COLO829 (cell line): ENCODE measurements at regions not wholly inside any gene's neighbourhood (a gene's known extent, or its start where the extent isn't known, plus 50 kb on each side); places are given as distances from the start of the nearest gene placed in this dataset.

Source experiments
- DNase-seq: peaks from one replicate; pipeline ENCODE4 v3.0.0; 2012; ENCODE audit warnings: low spot score

DNA sequence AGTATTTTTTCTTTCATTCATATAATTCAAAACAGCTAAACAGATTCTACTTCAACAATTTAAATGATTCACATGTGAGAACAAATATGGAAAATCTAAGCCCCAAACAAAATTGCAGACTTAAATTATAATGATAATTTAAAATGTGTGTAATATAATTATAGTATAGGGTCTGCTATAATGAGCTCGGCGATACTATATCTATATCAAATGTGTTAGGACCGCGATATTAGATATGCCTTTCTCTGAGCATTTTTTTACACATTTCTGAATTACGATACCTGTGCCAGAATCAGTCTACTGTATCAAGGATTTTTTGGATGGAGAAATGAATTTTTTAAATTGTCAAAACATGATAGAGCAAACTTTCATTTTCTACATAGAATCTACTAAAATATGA lies 808.8 kb upstream of the POU3F3 start:
- no peak for DNase-seq

DNA sequence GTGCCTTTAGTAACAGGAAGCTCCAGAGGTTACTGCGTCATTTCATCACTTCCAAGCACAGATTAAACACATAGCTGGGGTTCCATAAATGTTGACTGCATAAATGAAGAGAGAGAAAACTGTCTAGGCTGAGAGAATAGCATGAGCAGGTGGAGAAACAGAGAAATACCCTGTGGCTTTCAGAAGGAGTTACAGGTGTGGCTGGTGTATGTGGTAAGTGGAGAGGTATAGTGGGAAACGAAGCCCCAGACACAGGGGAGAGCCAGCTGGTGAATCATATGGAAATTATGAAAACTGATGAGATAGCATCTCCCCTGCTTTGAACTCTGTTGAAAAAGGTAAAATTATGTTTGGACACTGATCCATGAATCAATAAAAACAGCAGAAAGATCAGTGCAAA lies 807.4 kb upstream of the POU3F3 start:
- DNase-seq, result no peak

DNA sequence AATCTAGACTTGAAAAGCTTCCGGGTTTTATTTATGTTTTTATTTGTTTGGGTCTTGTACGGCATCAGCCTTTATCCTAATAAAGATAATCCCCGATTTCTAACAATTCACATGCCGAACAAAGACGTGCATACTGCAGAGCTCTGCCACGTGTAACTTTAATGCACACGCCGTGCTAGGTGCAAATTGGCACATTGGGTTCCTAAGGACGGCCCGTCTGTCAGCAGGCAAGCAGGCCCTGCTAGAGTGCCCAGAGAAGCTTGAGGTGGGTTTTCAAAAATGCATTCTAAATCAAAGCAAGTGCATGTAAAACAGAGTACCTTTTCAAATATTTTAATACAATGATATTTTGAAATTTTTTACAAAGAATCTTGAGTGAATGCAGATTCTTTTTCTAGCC lies 806.4 kb upstream of the POU3F3 start:
- DNase-seq, result no peak

DNA sequence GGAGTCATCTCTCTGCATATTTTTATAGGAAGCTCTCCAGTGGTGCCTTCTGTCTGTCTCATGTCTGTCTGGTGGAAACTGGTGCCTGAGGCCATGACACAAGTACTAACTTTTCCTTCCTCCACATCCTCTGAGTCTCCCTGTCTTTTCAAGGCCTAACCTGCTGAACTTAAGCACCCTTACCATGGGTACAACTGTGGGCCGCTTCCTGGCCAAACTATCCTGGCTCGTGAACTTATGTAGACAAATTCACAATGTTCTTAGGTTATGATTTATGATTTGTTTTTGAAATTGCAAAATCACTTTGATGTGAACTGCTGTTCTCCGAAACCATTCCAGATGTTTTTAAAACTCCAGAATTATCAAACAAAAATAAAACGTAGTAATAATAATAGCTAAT lies 804.5 kb upstream of the POU3F3 start:
- no peak for DNase-seq

DNA sequence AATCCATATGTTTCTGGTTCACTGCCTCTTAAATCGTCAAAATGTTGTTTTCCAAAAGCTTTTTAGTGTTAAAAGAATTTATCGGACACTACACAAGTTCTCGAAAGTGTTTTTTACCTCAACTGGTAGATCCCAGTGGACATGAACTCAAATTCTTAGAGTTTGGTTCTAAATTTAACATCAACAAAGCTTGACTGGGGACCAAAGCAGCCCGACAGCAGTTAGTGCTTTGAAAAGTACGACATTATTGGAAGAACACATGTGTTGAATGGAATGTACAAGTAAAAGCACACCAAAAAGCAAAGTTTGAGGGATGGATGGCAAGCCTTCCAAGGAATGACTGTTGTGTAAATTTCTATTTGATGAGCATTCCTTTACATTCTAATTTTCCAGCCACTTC lies 803.9 kb upstream of the POU3F3 start:
- DNase-seq, result no peak

DNA sequence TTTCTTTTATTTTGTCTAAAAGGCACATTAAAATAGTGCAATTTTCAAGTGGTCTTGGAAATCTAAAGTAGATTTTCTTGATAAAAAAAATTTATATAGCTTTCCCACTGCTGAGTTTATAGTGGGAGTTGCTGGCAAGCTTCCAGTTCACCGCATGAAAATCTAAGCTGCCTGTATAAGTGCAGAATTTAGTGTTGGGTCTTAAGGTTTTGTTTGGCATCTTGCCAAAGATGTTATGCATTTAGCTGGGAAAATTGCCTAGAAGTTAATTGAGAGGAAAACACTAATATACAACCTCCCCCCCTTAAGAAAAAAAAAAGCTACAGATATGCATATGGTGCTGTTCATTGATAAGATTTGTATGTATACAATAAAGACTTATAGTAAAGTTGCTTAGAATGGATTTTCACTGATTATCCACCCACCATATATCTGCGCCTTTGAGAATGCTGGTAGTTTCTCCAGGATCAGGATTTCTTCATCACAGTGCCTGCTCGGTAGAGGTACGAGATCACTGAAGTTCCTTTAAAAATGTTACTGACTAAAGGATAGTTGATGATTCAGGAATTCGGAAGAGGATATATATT lies 803.2 kb upstream of the POU3F3 start:
- DNase-seq, result no peak

DNA sequence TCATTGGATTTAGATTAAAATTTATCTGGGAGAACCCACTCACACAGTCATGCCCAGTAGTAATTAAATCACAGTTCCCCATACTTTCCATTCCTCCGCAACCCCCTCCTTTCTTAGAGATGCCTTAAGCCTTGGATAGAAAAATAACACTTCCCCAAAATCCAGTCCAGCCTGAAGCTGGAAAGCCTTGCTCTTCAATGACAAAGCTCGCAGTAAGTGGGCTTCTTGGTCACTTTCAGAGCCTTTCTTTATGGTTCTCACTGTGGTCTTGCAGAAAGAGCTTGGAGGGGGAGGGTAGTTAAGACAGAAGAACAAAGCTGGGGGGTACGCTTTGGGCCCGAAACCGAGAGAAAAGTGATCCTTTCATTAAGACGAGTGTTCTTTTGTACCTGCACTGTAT lies 802.1 kb upstream of the POU3F3 start:
- no peak for DNase-seq

DNA sequence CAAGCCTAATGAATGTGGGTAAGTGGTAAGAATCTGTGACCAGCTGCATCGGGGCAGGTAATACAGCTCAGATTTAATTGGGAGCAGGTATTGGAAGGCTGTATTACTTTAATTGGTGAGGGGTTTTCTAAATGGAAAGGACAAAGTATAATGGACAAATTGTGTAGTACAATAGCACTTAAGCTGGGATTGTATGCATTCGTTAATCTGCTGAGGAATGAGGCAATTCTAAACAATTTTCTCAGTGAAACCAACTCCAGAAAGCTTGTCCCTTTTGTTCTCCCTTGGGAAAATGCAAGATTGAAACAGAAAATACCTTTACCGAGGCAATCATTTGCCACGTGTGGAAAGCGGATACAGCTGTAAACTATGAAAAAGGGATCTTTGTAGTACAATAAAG lies 801.6 kb upstream of the POU3F3 start:
- DNase-seq, result no peak

DNA sequence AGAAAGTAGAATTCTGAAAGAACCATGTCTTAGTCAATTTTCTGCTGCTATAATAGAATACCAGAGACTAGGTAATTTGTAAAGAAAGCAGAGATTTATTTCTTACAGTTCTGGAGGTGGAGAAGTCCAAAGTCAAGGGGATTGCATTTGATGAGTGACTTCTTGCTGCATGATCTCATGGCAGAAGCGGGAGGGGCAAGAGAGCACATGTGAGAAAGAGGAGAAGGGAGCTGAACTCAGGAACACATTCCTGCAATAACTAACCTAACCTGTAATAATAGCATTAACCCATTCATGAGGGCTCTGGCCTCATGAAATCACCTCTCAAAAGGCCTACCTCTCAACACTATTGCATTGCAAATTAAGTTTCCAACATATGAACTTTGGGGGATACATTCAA lies 797.5 kb upstream of the POU3F3 start:
- DNase-seq, result no peak

DNA sequence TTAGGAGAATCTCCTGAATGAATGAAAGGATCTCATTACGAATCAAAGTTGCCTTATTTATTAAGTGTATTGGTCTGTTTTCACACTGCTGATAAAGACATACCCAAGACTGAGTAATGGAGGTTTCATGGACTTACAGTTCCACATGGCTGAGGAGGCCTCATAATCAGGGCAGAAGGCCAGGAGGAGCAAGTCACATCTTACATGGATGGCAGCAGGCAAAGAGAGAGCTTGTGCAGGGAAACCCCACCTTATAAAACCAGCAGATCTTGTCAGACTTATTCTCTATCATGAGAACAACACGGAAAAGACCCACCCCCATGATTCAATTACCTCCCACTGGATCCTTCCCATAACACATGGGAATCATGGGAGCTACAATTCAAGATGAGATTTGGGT lies 785.2 kb upstream of the POU3F3 start:
- DNase-seq, result no peak

DNA sequence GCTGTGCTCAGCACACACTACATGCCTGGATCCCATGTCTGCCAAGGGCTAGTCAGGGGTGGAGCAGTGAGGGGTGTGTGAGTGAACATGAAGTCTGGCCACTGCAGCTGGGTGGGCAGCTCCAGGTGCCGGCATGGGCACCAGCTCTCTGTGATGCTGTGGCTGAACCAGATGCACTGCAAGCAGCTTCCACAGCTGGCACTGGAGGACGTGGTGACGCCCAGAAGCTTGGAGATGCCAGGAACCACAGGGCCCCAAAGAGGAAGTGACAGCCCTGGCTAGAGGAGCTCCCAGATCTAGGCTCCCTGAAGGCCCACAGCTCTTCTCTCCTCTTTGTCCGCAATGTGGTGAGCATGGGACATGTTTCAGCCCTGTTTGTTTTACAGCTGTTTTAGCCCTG lies 776.3 kb upstream of the POU3F3 start:
- DNase-seq, result no peak

DNA sequence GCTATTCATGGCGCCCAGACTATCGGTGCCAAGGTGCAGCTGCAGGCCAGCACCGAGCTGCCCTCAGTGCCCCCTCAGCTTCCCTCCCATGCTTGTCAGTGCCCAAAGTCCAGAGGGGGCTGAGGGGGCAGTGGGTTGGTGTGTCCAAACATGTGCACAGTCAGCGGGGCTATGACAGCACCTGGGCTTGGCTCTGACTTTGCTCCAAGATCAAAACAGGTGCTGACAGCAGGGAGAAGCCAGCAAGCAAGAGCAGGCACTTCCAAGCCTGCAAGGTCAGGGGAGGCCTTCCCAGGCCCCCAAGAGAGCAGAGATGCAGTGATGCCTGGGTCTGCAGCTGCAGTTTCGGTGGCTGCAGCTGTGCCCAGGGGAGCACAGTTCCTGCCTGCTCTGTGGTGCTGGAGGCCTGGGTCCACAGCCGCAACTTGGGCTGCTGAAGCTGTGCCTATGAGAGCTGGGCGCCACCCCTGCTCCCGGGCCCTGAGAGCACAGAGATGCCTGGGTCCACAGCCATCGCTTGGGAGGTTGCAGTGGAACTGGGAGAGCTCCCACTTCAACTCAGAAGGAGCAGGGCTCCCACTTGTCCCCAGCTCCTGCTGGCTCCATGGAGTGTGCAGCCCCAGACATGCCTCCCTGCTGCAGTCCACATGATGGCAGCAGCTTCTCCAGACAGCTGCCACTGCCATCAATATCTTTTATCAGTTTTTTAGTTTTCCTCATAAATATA lies 775.3 kb upstream of the POU3F3 start:
- no peak for DNase-seq

DNA sequence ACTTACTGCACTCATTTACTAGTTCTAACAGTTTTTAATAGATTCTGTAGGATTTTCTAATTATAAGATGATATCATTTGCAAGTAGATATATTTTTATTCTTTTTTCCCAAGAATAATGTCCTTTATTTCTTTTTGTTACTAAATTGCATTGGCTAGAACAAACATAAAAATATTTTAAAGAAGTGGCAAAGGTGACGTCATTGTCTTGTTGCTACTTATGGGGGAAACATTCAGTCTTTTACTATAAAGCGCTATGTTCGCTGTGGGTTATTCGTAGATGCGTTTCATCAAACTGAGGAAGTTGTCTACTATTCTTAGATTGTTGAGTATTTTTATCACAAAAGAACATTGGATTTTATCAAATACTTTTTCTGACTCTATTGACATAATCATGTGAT lies 765.2 kb upstream of the POU3F3 start:
- DNase-seq, result no peak

DNA sequence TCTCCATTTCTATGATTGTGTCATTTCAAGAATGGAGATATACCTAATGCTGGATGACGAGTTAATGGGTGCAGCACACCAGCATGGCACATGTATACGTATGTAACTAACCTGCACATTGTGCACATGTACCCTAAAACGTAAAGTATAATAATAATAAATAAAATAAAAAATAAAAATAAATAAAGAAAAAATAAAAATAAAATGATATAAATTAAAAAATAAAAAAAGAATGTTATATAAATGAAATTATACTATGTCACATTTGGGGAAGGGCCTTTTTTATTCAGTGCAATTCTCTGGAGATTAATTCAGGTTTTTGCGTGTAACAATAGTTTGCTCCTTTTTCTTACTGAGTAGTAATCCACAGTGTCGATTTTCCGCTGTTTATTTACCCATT lies 763.5 kb upstream of the POU3F3 start:
- DNase-seq, result no peak

DNA sequence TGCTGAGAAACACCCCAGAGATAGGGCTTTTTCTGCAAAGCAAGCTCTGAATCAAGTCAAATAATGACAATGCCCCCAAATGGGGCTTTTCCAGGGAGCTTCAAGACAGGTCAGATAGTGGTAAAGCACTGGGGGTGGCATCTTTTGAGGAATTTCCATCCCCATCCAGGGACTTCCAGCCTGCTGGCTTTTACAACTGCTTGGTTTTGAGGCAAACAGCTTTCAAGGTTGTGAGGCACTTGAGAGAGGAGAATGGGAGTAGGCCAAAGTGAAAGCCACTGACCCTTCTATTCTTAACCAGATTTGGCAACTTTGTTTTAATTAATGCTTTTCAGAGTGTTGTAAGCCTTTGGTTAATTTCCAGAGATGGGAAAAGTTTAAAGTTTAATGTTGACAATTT lies 762.0 kb upstream of the POU3F3 start:
- DNase-seq, result no peak

DNA sequence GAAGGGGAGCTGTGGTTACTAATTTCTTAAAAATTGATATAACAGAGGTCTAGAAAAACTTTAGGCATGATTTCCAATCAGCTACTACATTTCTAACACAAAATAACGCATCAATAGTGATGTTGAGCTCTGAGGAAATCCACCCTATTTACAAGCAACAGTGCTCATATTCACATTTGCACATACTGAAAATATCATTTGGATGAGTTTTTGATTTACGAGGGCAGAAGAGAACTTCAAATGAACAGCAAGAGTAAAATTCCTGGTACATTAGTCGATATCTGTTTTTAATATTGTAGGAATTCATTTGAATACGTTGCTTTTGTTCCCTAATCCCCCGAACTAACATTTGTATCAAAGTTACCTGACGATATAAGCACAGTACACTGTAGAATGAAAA lies 761.0 kb upstream of the POU3F3 start:
- no peak for DNase-seq

DNA sequence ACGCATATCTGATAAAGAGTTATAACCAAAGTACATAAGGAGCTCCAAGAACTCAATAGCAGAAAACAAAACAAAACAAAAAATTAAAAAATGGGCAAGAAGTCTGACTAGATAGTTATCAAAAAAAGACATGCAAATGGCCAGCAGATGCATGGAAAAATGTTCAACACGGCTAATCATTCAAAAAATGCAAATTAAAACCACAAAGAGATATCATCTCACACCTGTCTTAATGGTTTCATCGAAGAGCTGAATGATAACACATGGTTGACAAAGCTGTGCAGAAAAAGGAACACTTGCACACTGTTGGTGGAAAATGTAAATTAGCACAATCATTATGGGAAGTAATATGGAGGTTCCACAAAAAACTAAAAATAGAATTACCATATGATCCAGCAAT lies 751.3 kb upstream of the POU3F3 start:
- no peak for DNase-seq

DNA sequence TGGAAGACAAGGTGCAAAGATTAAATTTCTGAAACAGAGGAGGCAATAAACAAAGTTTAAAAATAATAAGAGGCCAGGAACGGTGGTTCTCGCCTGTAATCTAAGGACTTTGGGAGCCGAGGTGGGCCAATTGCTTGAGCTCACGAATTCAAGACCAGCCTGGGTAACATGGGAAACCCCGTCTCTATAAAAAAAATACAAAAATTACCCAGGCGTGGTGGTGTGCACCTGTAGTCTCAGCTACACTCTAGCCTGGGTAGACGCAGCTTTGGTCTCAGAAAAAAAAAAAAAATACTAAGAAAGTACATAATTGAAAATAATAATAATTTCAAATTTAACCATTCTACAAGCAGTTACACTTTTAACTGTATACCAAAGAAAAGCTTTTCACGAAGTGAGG lies 744.6 kb upstream of the POU3F3 start:
- DNase-seq, result no peak

DNA sequence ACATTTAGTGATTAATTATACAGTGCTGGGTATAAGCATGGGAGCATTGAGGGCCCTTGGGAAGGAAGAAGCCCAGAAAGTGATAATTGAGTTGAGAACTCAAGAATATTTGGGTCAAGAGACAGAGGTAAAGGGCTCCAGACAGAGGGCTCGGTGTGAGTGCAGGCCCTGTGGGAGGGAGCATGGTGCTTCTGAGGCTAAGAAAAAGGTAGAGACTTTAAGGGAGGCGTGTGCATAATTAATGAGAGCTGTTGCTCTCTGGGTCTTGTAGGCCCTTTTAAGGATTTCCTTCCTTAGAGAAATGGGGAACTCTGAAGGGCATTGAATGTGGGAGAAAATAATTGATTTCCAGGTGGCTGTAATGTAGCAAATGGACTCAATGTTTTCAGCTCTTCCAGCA lies 735.0 kb upstream of the POU3F3 start:
- DNase-seq, result no peak

DNA sequence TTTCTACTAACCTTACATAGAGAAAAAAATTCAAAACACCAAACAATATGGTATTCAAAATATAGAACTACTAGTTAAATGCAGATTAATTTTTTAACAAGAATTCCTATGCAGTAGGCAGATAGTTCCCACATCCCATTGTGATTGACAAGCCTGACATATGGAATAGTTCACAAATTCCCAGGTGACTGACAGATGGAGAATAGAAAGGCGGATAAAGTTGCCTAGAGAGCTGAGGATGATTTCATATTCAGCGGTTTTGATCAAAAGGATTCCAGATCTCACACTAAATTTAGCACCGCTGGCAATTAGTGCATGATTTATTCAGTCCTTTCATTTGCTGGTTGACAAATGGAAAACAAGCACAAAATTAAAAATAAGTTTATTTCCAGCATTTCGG lies 733.7 kb upstream of the POU3F3 start:
- DNase-seq, result no peak

DNA sequence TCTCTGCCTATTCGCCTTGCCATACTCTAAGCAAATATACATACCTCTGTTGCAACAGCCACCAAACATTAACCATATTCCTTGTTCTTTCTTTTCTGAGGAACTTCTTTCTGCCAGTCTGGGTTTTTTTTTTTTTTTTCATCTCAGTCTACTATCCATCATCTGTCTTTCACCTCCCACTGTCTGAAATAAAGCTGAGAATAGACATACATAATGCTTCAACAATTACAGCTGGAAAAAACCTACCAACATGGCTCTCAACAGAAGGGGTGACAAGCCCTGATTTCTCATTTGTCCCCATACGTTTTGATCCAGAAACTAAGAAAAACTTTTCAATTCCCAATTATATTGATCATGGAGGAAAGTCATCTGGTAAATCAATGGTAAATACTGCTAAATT lies 728.8 kb upstream of the POU3F3 start:
- no peak for DNase-seq

DNA sequence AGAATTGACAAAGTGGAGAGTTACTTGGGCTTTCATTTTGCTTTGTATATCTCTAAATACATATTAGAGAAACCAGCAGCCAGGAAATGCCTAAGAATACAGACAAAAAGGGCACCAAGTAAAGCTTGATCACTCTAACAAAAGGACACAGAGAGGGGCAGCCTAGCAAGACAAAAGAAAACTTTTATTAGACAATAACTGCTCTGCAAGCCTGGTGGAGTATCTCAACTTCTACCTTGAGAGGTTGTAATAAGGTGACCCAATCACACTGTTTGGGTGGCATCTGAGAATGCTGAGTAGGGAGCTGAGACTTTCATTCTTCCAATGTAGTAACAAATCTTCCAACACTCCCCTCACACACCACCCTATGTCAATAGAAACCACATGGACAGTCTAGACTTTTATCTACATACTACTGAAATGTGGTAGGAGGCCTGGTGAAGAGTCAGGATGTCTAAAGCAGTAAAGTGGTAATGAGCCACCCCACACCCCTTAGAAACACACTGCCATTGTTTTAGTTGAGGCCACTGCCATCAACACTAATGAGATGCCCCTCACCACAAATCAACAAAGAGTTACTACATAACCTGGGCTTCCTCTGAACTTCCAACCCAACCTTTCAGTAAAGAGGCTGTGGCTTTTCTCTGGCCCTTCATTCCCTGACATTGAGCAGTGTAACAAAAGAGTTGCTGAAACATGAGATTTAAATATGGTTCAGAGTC lies 726.7 kb upstream of the POU3F3 start:
- DNase-seq, result no peak

DNA sequence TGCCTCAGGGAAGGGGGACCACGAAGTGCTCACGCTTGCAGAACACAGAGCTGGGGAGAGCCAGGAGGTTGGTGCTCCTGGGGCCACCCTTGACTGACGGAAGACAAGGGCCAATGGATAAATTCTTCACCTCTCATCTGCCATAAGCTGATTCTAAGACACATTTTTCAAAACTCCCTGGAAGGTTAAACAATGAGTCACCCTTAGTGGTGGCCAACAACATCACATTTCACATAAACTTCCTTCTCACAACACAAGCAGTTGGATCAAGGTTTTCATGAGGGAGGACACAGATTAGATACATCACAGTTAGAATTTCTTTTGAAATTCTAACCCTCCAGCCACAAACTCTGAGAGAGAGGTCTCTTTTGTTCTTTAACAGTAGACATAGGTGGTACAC lies 713.6 kb upstream of the POU3F3 start:
- no peak for DNase-seq

DNA sequence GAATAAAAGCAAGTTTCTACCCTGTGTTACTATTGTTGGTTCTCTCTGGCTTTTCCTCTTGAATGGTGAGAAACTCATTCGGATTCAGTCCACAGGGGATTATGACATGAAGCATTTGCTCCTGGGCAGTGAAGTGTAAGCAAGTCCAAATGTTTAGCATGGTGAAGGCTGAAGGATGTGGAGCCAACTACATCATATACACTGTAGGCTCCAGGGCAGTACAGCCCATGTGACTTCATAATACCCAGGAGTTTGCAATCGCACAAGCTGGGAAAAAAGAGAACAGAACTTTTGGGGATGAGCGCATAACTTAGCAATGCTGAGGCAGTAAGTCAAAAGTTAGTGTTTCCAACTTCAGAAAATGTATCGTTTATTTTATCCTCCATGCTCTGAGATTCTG lies 695.7 kb upstream of the POU3F3 start:
- DNase-seq, result no peak
